ENCODE measurements at regions not wholly inside any gene's neighbourhood (a gene's known extent, or its start where the extent isn't known, plus 50 kb on each side); places are given as distances from the start of the nearest gene placed in this dataset.

GRCh38 chr1:70760154-70760553, 287.5 kb downstream of the PTGER3 start:
- TF ChIP-seq, protein P1, sequence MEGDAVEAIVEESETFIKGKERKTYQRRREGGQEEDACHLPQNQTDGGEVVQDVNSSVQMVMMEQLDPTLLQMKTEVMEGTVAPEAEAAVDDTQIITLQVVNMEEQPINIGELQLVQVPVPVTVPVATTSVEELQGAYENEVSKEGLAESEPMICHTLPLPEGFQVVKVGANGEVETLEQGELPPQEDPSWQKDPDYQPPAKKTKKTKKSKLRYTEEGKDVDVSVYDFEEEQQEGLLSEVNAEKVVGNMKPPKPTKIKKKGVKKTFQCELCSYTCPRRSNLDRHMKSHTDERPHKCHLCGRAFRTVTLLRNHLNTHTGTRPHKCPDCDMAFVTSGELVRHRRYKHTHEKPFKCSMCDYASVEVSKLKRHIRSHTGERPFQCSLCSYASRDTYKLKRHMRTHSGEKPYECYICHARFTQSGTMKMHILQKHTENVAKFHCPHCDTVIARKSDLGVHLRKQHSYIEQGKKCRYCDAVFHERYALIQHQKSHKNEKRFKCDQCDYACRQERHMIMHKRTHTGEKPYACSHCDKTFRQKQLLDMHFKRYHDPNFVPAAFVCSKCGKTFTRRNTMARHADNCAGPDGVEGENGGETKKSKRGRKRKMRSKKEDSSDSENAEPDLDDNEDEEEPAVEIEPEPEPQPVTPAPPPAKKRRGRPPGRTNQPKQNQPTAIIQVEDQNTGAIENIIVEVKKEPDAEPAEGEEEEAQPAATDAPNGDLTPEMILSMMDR (optimal IDR thresholded peaks at IDR 0.05 in 1 of 3, IDR thresholded peaks at IDR 0.05 in 1 of 3, conservative IDR thresholded peaks at IDR 0.05 in 1 of 3; ENCODE audit: extremely low read depth in 1 of 3, insufficient read depth in 2 of 3, low read length in 3 of 3), result no peak
- TF ChIP-seq EZH2 (IDR thresholded peaks at IDR 0.05; ENCODE audit: low read length), result no peak
